Duodenal mucosa (tissue), 2 donors: ENCODE measurements at regions not wholly inside any gene's neighbourhood (a gene's known extent, or its start where the extent isn't known, plus 50 kb on each side); places are given as distances from the start of the nearest gene placed in this dataset.

Experiments
- H3K27ac ChIP-seq: one replicate; pipeline ENCODE4 v1.7.0; 2013; ENCODE audit warnings: low read depth, low read length
- H3K27me3 ChIP-seq, 2 donors: one replicate each; pipeline ENCODE4 v1.7.0; 2013; ENCODE audit warnings: low read length in 2 of 2, control low read depth in 1 of 2; ENCODE audit not compliant: insufficient read depth in 2 of 2, control insufficient read depth in 1 of 2
- H3K36me3 ChIP-seq, 2 donors: one replicate each; pipeline ENCODE4 v1.7.0; 2013; ENCODE audit warnings: low read length in 2 of 2, control low read depth in 1 of 2; ENCODE audit not compliant: insufficient read depth in 2 of 2, control insufficient read depth in 1 of 2
- H3K4me1 ChIP-seq, 2 donors: one replicate each; pipeline ENCODE4 v1.7.0; 2013; ENCODE audit warnings: low read length in 2 of 2, control low read depth in 1 of 2; ENCODE audit not compliant: insufficient read depth in 2 of 2, control insufficient read depth in 1 of 2
- H3K4me3 ChIP-seq, 2 donors: one replicate each; pipeline ENCODE4 v1.7.0; 2013; ENCODE audit warnings: low read length in 2 of 2, low read depth in 1 of 2
- H3K9ac ChIP-seq, 2 donors: one replicate each; pipeline ENCODE4 v1.7.0; 2013; ENCODE audit warnings: low read length in 2 of 2, low read depth in 1 of 2
- H3K9me3 ChIP-seq, 2 donors: one replicate each; pipeline ENCODE4 v1.7.0; 2013; ENCODE audit warnings: low read length in 2 of 2, control low read depth in 1 of 2; ENCODE audit not compliant: control insufficient read depth in 1 of 2

GRCh38 chr9:118963674-118964073 is 405.6 kb downstream of the BRINP1 start:
- H3K4me3 ChIP-seq = no peak overlapping the region
- H3K9ac ChIP-seq = no peak overlapping the region
- H3K9me3 ChIP-seq = peaks cover 0 to 5% of the 10 kb centered on the region in 2 donors
- no peaks in the 10 kb centered on the region for H3K27me3 ChIP-seq
- no peaks in the 10 kb centered on the region for H3K36me3 ChIP-seq
- no peak overlapping the region for H3K27ac ChIP-seq
- H3K4me1 ChIP-seq = no peaks in the 10 kb centered on the region

DNA sequence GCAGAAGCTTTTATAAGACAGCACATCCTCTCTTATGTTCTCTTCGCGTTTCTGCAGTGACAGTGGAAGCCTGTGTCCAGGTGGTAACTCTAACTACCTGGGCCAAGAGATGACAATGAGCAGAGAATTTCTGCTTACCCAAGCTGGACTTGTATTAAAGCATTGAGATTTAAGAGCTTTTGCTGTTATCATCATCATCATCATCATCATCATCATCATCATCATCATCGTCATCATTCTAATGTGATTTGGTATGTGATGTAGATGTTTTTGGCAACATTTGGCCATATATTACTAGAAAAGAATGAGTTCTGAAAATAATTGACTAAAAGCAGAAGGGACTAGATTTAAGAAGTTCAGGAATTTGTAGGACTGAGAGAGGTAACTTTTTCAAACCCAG is 401.3 kb downstream of the BRINP1 start:
- no peaks in the 10 kb centered on the region for H3K4me1 ChIP-seq
- H3K4me3 ChIP-seq = no peak overlapping the region
- no peak overlapping the region for H3K27ac ChIP-seq
- H3K9me3 ChIP-seq = peaks cover 0 to 4% of the 10 kb centered on the region in 2 donors
- H3K27me3 ChIP-seq = no peaks in the 10 kb centered on the region
- H3K9ac ChIP-seq = no peak overlapping the region
- H3K36me3 ChIP-seq = no peaks in the 10 kb centered on the region

DNA sequence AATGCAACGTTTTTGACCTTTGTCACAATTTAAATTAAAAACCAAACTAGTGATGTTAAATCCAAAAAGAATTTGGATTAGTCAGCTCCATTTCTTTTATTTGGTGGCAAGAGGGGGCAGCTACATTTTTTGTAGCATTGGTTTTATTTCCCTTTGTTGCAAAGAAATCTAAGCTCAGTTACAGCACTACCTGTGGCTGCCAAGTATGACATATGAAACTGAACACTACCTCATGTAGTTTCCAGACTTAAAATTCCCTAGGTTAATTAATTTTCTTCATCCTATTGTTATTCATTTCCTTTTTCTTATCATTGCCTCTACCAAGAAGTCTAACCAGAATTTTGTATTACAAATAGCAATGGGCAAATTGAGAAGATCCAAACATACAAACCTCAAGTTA is 393.5 kb downstream of the BRINP1 start:
- Histone ChIP-seq H3K9ac (no peak overlapping the region), H3K27ac (no peak overlapping the region), H3K36me3 (no peaks in the 10 kb centered on the region), H3K9me3 (no peaks in the 10 kb centered on the region), H3K27me3 (no peaks in the 10 kb centered on the region), H3K4me1 (no peaks in the 10 kb centered on the region), H3K4me3 (no peak overlapping the region)

DNA sequence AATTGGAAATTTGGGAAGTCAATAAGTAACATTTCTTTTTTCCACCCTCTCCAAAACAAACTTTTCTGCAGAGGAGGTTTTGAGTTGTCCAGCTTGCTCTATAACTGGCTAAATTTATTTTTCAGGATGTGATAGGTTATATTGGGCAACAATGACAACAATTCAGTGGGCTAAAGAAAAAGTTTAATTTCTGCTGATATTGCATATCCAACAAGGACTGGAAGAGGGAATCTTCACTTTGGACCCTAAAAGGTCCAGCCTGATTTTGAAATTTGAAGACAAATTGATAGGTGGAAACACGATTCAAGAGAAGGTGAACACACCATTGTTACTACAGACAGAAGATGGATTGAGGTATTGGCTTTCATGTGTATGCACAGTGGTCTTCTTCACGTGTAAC is 393.1 kb downstream of the BRINP1 start:
- Histone ChIP-seq H3K4me3 (no peak overlapping the region), H3K9ac (no peak overlapping the region), H3K4me1 (no peaks in the 10 kb centered on the region), H3K27me3 (no peaks in the 10 kb centered on the region), H3K27ac (no peak overlapping the region), H3K36me3 (no peaks in the 10 kb centered on the region), H3K9me3 (no peaks in the 10 kb centered on the region)

DNA sequence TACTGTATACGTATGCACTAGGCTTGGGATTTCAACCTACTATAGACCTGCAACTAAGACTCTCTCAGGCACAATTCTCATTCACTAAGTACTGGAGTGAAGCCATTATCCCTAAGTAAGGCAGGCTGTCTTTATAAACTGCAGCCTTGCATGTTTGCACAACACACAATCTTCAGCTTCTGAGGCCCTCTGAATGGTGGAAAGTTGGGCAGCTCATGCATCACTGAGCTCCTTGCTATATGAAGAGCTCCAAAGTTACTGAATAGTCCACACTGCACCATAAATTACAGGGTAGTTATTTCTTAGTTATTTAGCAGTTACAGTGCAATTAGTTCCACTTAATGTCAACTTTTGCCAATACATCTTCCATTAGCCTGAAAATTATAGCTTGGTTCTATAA is 384.6 kb downstream of the BRINP1 start:
- Histone ChIP-seq H3K27ac (no peak overlapping the region), H3K4me1 (no peaks in the 10 kb centered on the region), H3K36me3 (no peaks in the 10 kb centered on the region), H3K4me3 (no peak overlapping the region), H3K9me3 (no peaks in the 10 kb centered on the region), H3K27me3 (no peaks in the 10 kb centered on the region), H3K9ac (no peak overlapping the region)

DNA sequence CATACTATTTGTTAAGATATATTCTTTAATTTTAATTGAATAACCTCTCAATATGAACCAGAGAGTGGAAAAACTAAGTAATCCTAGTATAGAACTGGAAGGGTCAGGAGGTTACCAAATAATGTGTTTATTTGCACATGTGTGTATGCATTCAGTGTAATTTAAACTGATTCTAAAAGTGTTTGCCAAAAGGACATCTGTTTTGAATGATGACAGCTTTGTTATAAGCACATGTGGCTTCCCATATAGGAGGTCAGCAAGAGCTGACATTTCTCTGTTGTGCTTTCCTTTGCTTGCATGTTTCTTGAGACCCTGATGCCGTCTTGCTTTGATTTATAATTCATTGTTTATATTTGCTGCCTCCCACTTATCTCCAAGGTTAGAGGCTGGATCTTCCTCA is 383.4 kb downstream of the BRINP1 start:
- H3K27me3 ChIP-seq = no peaks in the 10 kb centered on the region
- H3K4me3 ChIP-seq = no peak overlapping the region
- H3K36me3 ChIP-seq = no peaks in the 10 kb centered on the region
- H3K4me1 ChIP-seq = no peaks in the 10 kb centered on the region
- H3K9me3 ChIP-seq = no peaks in the 10 kb centered on the region
- H3K9ac ChIP-seq = no peak overlapping the region
- H3K27ac ChIP-seq = no peak overlapping the region

DNA sequence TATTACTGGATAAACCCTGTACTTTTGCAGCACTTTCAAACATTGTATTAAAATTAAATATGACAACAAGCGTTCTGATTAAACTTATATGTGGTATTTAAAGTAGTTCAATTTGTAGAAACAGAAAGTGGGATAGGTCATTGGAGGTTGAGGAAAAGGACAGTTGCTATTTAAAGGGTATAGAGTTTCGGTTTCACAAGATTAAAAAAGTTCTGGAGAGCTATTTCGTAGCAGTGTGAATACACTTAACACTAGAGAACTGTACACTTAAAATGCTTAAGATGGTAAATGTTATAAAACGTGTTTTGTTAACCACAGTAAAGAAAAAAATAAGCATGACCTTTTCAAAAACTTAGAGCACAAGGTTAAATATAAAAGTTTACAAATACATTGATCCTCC is 382.1 kb downstream of the BRINP1 start:
- Histone ChIP-seq H3K36me3 (no peaks in the 10 kb centered on the region), H3K27ac (no peak overlapping the region), H3K9me3 (no peaks in the 10 kb centered on the region), H3K9ac (no peak overlapping the region), H3K4me1 (no peaks in the 10 kb centered on the region), H3K4me3 (no peak overlapping the region), H3K27me3 (no peaks in the 10 kb centered on the region)

DNA sequence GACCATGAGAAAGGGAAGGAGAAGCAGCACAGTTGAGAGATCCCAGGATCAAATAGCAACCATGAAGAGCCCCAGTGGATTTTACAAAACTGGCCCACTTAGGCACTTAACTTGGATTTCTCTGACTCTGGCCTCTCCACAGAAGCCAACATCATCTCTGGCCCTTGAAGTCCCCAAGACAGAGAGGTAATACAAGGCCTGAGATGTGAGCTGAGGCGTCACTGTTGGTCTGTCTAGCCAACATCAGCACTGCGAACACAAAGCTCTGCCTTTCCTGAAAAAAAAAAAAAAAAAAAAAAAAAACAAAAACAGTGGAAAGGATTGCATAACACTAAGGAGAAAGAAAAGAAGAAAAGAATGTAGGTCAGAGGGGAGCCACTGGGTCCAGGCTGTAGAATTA is 378.3 kb downstream of the BRINP1 start:
- Histone ChIP-seq H3K36me3 (no peaks in the 10 kb centered on the region), H3K4me3 (no peak overlapping the region), H3K27ac (no peak overlapping the region), H3K27me3 (no peaks in the 10 kb centered on the region), H3K9ac (no peak overlapping the region), H3K4me1 (no peaks in the 10 kb centered on the region), H3K9me3 (no peaks in the 10 kb centered on the region)

- no peaks in the 10 kb centered on the region for H3K4me1 ChIP-seq
- H3K4me3 ChIP-seq = no peak overlapping the region
- H3K27ac ChIP-seq = no peak overlapping the region
- no peaks in the 10 kb centered on the region for H3K36me3 ChIP-seq
- H3K27me3 ChIP-seq = no peaks in the 10 kb centered on the region
- H3K9ac ChIP-seq = no peak overlapping the region
- no peaks in the 10 kb centered on the region for H3K9me3 ChIP-seq
These were observed 377.6 kb downstream of the BRINP1 start for GRCh38 chr9:118991366-118992285.

DNA sequence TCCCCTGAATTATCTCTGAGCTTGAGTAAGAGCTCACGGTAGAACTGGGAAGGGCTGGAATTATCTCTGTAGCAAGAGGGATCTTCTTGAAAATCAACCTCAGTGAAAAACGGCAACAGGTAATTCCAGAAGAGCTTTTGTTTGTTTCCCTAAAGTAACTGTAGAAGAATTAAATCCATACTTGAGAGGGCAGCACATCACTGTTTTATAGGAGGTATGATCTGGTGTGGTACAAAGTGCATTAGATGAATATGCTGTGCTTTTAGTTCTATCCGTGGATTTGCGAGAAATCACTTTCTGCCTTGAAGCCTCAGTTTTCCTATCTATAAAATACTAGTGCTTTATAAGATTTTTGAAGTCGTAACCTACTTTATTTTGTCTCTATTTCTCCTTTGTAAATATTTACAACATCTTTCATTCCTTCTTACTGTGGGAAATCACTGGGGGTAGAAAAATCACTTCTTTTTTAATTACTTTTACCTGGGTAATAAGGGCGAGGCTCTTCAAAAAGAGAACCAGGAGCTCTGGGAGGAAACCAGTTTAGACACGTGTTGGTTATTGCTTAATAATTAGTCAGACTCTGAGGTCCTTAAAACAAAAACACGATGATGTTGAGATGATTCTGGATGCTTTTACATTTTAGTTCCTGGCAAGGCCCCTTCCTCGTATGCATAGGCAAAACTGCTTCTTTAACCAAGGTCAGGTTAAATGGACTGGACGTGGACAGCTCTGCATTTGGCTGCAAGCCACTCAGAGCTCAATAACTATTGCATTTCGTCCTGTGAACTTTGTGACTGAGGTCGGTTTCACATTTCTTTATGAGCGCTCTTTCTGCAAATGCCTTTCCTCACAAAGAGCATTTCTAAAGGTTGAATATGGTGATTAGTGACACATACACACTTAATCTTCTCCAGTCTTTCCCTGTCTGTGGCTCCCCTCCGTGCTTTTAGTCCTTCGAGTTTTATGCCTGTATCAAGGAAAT is 376.1 kb downstream of the BRINP1 start:
- Histone ChIP-seq H3K4me1 (no peaks in the 10 kb centered on the region), H3K9ac (no peak overlapping the region), H3K27ac (no peak overlapping the region), H3K9me3 (no peaks in the 10 kb centered on the region), H3K27me3 (no peaks in the 10 kb centered on the region), H3K36me3 (no peaks in the 10 kb centered on the region), H3K4me3 (no peak overlapping the region)
